ENCODE measurements at regions not wholly inside any gene's neighbourhood (a gene's known extent, or its start where the extent isn't known, plus 50 kb on each side); places are given as distances from the start of the nearest gene placed in this dataset.

GRCh38 chr1:102751111-102751510 is 357.2 kb downstream of the COL11A1 start:
- Histone ChIP-seq H3K9me1 (ENCODE audit: control insufficient read depth, extremely low read depth, insufficient read depth, low read length) (no peaks in the 10 kb centered on the region), H3K9ac (ENCODE audit: control insufficient read depth, extremely low read depth, insufficient read depth, low read length) (no peak overlapping the region), H3K4me2 (ENCODE audit: control insufficient read depth, extremely low read depth, insufficient read depth, low read depth, low read length) (no peak overlapping the region), H3K9me3 (ENCODE audit: control insufficient read depth, low read depth, low read length) (no peaks in the 10 kb centered on the region), H3K79me2 (ENCODE audit: control insufficient read depth, insufficient read depth, low read length) (no peaks in the 10 kb centered on the region), H3K4me3 (ENCODE audit: control insufficient read depth in 2 of 3, extremely low read depth in 1 of 3, insufficient read depth in 2 of 3, low read depth in 1 of 3, low read length in 3 of 3) (no peak overlapping the region), H3K27ac (ENCODE audit: control insufficient read depth, insufficient read depth, low read length) (no peak overlapping the region), H2AFZ (ENCODE audit: control insufficient read depth, low read length) (no peak overlapping the region), H3K36me3 (ENCODE audit: control insufficient read depth in 2 of 2, extremely low read depth in 1 of 2, insufficient read depth in 2 of 2, low read length in 2 of 2) (no peaks in the 10 kb centered on the region), H3K4me1 (ENCODE audit: control insufficient read depth, extremely low read depth, insufficient read depth, low read length) (no peaks in the 10 kb centered on the region), H4K20me1 (ENCODE audit: control insufficient read depth, extremely low read depth, insufficient read depth, low read length) (no peaks in the 10 kb centered on the region), H3K27me3 (ENCODE audit: control insufficient read depth, extremely low read depth, insufficient read depth, low read length) (no peaks in the 10 kb centered on the region)
- DNase-seq (ENCODE audit: low read depth, low spot score) = no peak
- dilution Hi-C loops (cut with MboI; ENCODE audit: extremely low pct_ligation_motif_present, low sequenced_read_pairs) = no loop called here
- TF ChIP-seq EZH2 (IDR thresholded peaks at IDR 0.05; ENCODE audit: low read length) (no peak), CTCF (optimal IDR thresholded peaks at IDR 0.05 in 1 of 3, IDR thresholded peaks at IDR 0.05 in 1 of 3, conservative IDR thresholded peaks at IDR 0.05 in 1 of 3; ENCODE audit: extremely low read depth in 1 of 3, insufficient read depth in 2 of 3, low read length in 3 of 3) (no peak)
- FAIRE-seq = no peak

GRCh38 chr1:102742426-102742825 is 365.9 kb downstream of the COL11A1 start:
- Histone ChIP-seq H3K9ac (ENCODE audit: control insufficient read depth, extremely low read depth, insufficient read depth, low read length) (no peak overlapping the region), H3K27ac (ENCODE audit: control insufficient read depth, insufficient read depth, low read length) (no peak overlapping the region), H3K9me3 (ENCODE audit: control insufficient read depth, low read depth, low read length) (no peaks in the 10 kb centered on the region), H3K4me1 (ENCODE audit: control insufficient read depth, extremely low read depth, insufficient read depth, low read length) (no peaks in the 10 kb centered on the region), H3K36me3 (ENCODE audit: control insufficient read depth in 2 of 2, extremely low read depth in 1 of 2, insufficient read depth in 2 of 2, low read length in 2 of 2) (no peaks in the 10 kb centered on the region), H3K27me3 (ENCODE audit: control insufficient read depth, extremely low read depth, insufficient read depth, low read length) (no peaks in the 10 kb centered on the region), H3K4me3 (ENCODE audit: control insufficient read depth in 2 of 3, extremely low read depth in 1 of 3, insufficient read depth in 2 of 3, low read depth in 1 of 3, low read length in 3 of 3) (no peak overlapping the region), H4K20me1 (ENCODE audit: control insufficient read depth, extremely low read depth, insufficient read depth, low read length) (no peaks in the 10 kb centered on the region), H3K9me1 (ENCODE audit: control insufficient read depth, extremely low read depth, insufficient read depth, low read length) (no peaks in the 10 kb centered on the region), H3K79me2 (ENCODE audit: control insufficient read depth, insufficient read depth, low read length) (no peaks in the 10 kb centered on the region), H3K4me2 (ENCODE audit: control insufficient read depth, extremely low read depth, insufficient read depth, low read depth, low read length) (no peak overlapping the region), H2AFZ (ENCODE audit: control insufficient read depth, low read length) (no peak overlapping the region)
- DNase-seq (ENCODE audit: low read depth, low spot score) (no peak), FAIRE-seq (no peak)
- dilution Hi-C loops (cut with MboI; ENCODE audit: extremely low pct_ligation_motif_present, low sequenced_read_pairs) = no loop called here
- TF ChIP-seq CTCF (optimal IDR thresholded peaks at IDR 0.05 in 1 of 3, IDR thresholded peaks at IDR 0.05 in 1 of 3, conservative IDR thresholded peaks at IDR 0.05 in 1 of 3; ENCODE audit: extremely low read depth in 1 of 3, insufficient read depth in 2 of 3, low read length in 3 of 3) = no peak
- no peak for TF ChIP-seq EZH2 (IDR thresholded peaks at IDR 0.05; ENCODE audit: low read length)

All from keratinocyte (primary cell).